Osteocyte (in vitro differentiated cells): ENCODE measurements at regions not wholly inside any gene's neighbourhood (a gene's known extent, or its start where the extent isn't known, plus 50 kb on each side); places are given as distances from the start of the nearest gene placed in this dataset.

ENCODE experiments used
- DNase-seq: peaks from one replicate; pipeline ENCODE4 v3.0.0; 2021; ENCODE audit warnings: mixed read lengths; ENCODE audit not compliant: unreplicated experiment; ENCODE audit errors: extremely low spot score
- H3K27ac Mint-ChIP-seq: one replicate; pipeline ENCODE4 v1.8.0; 2021; ENCODE audit warnings: mild to moderate bottlenecking, mixed read lengths; ENCODE audit not compliant: unreplicated experiment
- H3K27me3 Mint-ChIP-seq: one replicate; pipeline ENCODE4 v1.8.0; 2021; ENCODE audit warnings: mixed read lengths; ENCODE audit not compliant: unreplicated experiment
- H3K36me3 Mint-ChIP-seq: one replicate; pipeline ENCODE4 v1.8.0; 2021; ENCODE audit warnings: mixed read lengths; ENCODE audit not compliant: unreplicated experiment
- H3K4me1 Mint-ChIP-seq: one replicate; pipeline ENCODE4 v1.8.0; 2021; ENCODE audit warnings: mixed read lengths; ENCODE audit not compliant: unreplicated experiment
- H3K4me3 Mint-ChIP-seq: one replicate; pipeline ENCODE4 v1.8.0; 2021; ENCODE audit warnings: mild to moderate bottlenecking, moderate library complexity, mixed read lengths; ENCODE audit not compliant: unreplicated experiment
- H3K9me3 Mint-ChIP-seq: one replicate; pipeline ENCODE4 v1.8.0; 2021; ENCODE audit warnings: mixed read lengths; ENCODE audit not compliant: unreplicated experiment
- TF ChIP-seq, protein P1 (sequence below): fragments of 200-600 bp; sonication (generic); IDR thresholded peaks from 2 replicates; pipeline ENCODE4 v1.5.0; 2021; ENCODE audit warnings: antibody characterized with exemption, mild to moderate bottlenecking, moderate library complexity

DNA sequence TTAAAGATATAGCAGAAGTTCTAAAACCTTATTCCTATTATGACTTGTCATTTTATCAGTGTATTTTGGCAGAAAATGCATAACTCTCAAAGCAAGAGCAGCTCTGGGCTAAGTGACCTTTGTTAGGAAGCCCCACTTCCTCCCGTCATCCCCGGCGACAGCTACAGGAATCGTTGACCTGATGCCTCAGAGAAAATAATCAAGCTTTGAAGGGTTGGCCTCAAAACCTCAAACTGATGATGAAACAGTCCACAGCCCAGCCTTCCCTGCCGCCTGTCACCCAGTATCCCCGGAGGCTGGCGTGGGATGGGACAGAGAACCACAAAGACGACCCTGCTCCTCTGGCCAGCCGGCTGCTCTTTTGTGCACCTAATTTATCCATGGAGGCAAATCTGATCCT lies 65.3 kb downstream of the KCNF1 start:
- peaks cover 3% of the 10 kb centered on the region for H3K4me1 Mint-ChIP-seq
- TF ChIP-seq, protein P1, sequence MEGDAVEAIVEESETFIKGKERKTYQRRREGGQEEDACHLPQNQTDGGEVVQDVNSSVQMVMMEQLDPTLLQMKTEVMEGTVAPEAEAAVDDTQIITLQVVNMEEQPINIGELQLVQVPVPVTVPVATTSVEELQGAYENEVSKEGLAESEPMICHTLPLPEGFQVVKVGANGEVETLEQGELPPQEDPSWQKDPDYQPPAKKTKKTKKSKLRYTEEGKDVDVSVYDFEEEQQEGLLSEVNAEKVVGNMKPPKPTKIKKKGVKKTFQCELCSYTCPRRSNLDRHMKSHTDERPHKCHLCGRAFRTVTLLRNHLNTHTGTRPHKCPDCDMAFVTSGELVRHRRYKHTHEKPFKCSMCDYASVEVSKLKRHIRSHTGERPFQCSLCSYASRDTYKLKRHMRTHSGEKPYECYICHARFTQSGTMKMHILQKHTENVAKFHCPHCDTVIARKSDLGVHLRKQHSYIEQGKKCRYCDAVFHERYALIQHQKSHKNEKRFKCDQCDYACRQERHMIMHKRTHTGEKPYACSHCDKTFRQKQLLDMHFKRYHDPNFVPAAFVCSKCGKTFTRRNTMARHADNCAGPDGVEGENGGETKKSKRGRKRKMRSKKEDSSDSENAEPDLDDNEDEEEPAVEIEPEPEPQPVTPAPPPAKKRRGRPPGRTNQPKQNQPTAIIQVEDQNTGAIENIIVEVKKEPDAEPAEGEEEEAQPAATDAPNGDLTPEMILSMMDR, result no peak
- H3K27me3 Mint-ChIP-seq, result peaks cover 29% of the 10 kb centered on the region
- peaks cover 5% of the 10 kb centered on the region for H3K9me3 Mint-ChIP-seq
- no peaks in the 10 kb centered on the region for H3K36me3 Mint-ChIP-seq
- no peak overlapping the region for H3K4me3 Mint-ChIP-seq
- H3K27ac Mint-ChIP-seq, result no peak overlapping the region
- DNase-seq, result no peak

DNA sequence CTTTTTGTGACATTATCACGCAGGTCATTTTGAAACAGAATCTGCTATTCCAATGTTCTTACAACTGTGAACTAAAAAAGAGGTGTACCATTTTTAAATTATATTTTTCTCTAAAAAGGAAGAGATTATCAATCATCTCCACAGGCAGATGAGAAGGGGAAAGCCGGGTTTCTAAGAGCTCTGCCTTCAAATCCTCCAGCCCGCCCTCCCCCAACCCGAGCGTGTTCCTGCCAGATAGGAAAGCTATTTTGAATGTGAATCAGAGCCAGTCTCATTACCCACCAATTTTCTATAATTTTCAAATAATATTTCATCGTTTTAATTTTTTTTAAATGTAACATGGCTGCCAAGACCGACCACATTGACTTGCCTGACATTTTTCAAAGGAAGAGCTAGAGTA lies 65.9 kb downstream of the KCNF1 start:
- Mint-ChIP-seq H3K4me1 (peaks cover 3% of the 10 kb centered on the region), H3K36me3 (no peaks in the 10 kb centered on the region), H3K9me3 (peaks cover 5% of the 10 kb centered on the region), H3K4me3 (no peak overlapping the region), H3K27ac (no peak overlapping the region), H3K27me3 (peaks cover 29% of the 10 kb centered on the region)
- TF ChIP-seq, protein P1, result no peak
- no peak for DNase-seq

- Mint-ChIP-seq H3K36me3 (no peaks in the 10 kb centered on the region), H3K27ac (no peak overlapping the region), H3K4me1 (peaks cover 3% of the 10 kb centered on the region), H3K4me3 (no peak overlapping the region), H3K27me3 (peaks cover 29% of the 10 kb centered on the region), H3K9me3 (peaks cover 5% of the 10 kb centered on the region)
- DNase-seq, result no peak
- TF ChIP-seq, protein P1, result no peak
Observed at GRCh38 chr2:10978090-10978670, 66.4 kb downstream of the KCNF1 start.

GRCh38 chr2:10980071-10980470 lies 68.3 kb downstream of the KCNF1 start:
- no peak for DNase-seq
- Mint-ChIP-seq H3K36me3 (no peaks in the 10 kb centered on the region), H3K27me3 (peaks cover 32% of the 10 kb centered on the region), H3K9me3 (peaks cover 5% of the 10 kb centered on the region), H3K4me3 (no peak overlapping the region), H3K27ac (no peak overlapping the region), H3K4me1 (peaks cover 3% of the 10 kb centered on the region)
- TF ChIP-seq, protein P1, result no peak

DNA sequence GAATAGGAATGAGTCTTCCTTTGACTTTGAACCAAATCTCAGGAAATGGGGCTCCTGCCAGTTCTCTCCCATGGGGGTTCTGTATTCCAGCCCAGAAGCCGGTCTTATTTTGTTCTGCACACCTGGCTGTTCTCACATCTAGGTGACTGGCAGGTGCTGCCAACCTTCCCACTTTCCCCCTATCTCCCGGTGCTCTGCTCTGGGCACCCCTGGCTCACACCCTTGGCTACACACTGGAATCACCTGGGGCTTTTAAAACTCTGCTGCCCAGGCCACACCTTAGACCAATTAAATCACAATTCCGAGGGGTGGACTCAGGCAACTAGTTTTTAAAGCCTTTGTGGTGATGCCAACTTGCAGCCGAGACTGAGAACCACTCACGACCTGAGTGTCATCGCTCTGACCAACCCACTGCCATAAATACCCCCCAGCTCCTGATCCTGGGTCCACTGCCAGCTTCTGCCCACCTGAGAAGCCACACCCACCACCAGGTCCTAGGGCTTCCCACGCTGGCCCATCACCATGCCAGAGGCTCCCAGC lies 69.2 kb downstream of the KCNF1 start:
- no peak overlapping the region for H3K27ac Mint-ChIP-seq
- no peak for DNase-seq
- TF ChIP-seq, protein P1, result no peak
- H3K4me1 Mint-ChIP-seq, result peaks cover 3% of the 10 kb centered on the region
- H3K4me3 Mint-ChIP-seq, result no peak overlapping the region
- H3K9me3 Mint-ChIP-seq, result no peaks in the 10 kb centered on the region
- no peaks in the 10 kb centered on the region for H3K36me3 Mint-ChIP-seq
- peaks cover 30% of the 10 kb centered on the region for H3K27me3 Mint-ChIP-seq
